ENCODE measurements at regions not wholly inside any gene's neighbourhood (a gene's known extent, or its start where the extent isn't known, plus 50 kb on each side); places are given as distances from the start of the nearest gene placed in this dataset.

DNA sequence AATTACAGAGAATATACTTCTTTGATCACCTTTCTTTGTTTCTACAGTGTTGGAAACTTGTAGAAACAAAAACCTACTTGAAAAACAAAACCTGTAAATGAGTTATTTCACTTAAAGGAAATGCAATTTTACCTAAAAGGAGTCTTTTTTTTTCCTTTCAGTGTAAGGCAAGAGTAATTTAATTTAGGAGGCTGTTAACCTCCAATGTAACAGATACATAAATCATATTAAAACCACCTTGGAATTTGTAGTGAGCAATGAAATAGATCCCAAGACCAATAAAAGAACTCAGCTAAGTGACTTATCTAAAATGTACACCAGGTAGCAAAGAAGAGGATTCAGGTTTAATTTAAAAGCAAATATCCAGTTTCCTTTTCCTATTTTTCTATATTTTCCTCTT is 524.8 kb downstream of the CSNK1G3 start:
- Mint-ChIP-seq H3K9me3 (ENCODE audit: low read depth, unreplicated experiment) (peaks cover 6% of the 10 kb centered on the region), H3K36me3 (ENCODE audit: insufficient read depth, unreplicated experiment) (no peaks in the 10 kb centered on the region), H3K4me1 (ENCODE audit: low read depth, unreplicated experiment) (no peaks in the 10 kb centered on the region), H3K27me3 (ENCODE audit: unreplicated experiment) (no peaks in the 10 kb centered on the region), H3K27ac (ENCODE audit: unreplicated experiment) (no peak overlapping the region), H3K4me3 (ENCODE audit: low read depth, unreplicated experiment) (no peak overlapping the region)
- CTCF ChIA-PET, result no interaction called here
- no TSS peak for BruUV-seq (replicated peaks)
- TF ChIP-seq CTCF (IDR thresholded peaks at IDR 0.05; ENCODE audit: unreplicated experiment), result no peak
- intact Hi-C loops (cut with micrococcal nuclease; ENCODE audit: unreplicated experiment), result no loop called here
- DNase-seq, result no peak

- intact Hi-C loops (cut with micrococcal nuclease; ENCODE audit: unreplicated experiment), result no loop called here
- no peak for TF ChIP-seq CTCF (IDR thresholded peaks at IDR 0.05; ENCODE audit: unreplicated experiment)
- H3K27me3 Mint-ChIP-seq (ENCODE audit: unreplicated experiment), result no peaks in the 10 kb centered on the region
- no peak for DNase-seq
- H3K9me3 Mint-ChIP-seq (ENCODE audit: low read depth, unreplicated experiment), result peaks cover 2% of the 10 kb centered on the region
- CTCF ChIA-PET, result no interaction called here
- no peak overlapping the region for H3K27ac Mint-ChIP-seq (ENCODE audit: unreplicated experiment)
- BruUV-seq (replicated peaks), result no TSS peak
- H3K4me3 Mint-ChIP-seq (ENCODE audit: low read depth, unreplicated experiment), result no peak overlapping the region
- H3K36me3 Mint-ChIP-seq (ENCODE audit: insufficient read depth, unreplicated experiment), result no peaks in the 10 kb centered on the region
- no peaks in the 10 kb centered on the region for H3K4me1 Mint-ChIP-seq (ENCODE audit: low read depth, unreplicated experiment)
Observed at GRCh38 chr5:124034963-124035362, 523.0 kb downstream of the CSNK1G3 start.

GRCh38 chr5:124034083-124034700 is 522.2 kb downstream of the CSNK1G3 start:
- Mint-ChIP-seq H3K27me3 (ENCODE audit: unreplicated experiment) (no peaks in the 10 kb centered on the region), H3K27ac (ENCODE audit: unreplicated experiment) (no peak overlapping the region), H3K4me3 (ENCODE audit: low read depth, unreplicated experiment) (no peak overlapping the region), H3K4me1 (ENCODE audit: low read depth, unreplicated experiment) (no peaks in the 10 kb centered on the region), H3K9me3 (ENCODE audit: low read depth, unreplicated experiment) (peaks cover 2% of the 10 kb centered on the region), H3K36me3 (ENCODE audit: insufficient read depth, unreplicated experiment) (no peaks in the 10 kb centered on the region)
- intact Hi-C loops (cut with micrococcal nuclease; ENCODE audit: unreplicated experiment), result no loop called here
- DNase-seq, result no peak
- BruUV-seq (replicated peaks), result no TSS peak
- TF ChIP-seq CTCF (IDR thresholded peaks at IDR 0.05; ENCODE audit: unreplicated experiment), result no peak
- CTCF ChIA-PET, result no interaction called here

DNA sequence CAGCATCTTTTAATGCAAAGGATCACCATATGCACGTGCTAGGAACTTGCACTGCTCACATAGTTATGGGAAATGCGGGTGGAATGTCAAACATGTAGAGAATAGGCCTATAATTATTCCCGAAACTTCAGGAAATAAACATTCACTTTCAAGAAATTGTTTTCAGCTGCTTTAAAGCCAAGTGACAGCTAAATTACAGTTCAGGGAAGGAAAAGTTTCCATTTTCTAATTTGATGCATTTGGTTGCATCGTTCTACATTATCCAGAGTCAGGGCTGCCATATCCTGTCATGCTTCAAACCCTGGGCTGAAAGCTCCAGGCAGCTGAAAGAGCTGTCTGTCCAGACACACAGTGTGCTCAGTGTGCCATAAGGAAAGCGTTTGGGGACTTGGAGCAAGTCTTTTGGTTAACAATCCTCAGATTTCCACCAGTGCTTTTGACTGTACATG is 518.1 kb downstream of the CSNK1G3 start:
- Mint-ChIP-seq H3K27ac (ENCODE audit: unreplicated experiment) (no peak overlapping the region), H3K27me3 (ENCODE audit: unreplicated experiment) (no peaks in the 10 kb centered on the region), H3K9me3 (ENCODE audit: low read depth, unreplicated experiment) (peaks cover 2% of the 10 kb centered on the region), H3K36me3 (ENCODE audit: insufficient read depth, unreplicated experiment) (no peaks in the 10 kb centered on the region), H3K4me3 (ENCODE audit: low read depth, unreplicated experiment) (no peak overlapping the region), H3K4me1 (ENCODE audit: low read depth, unreplicated experiment) (no peaks in the 10 kb centered on the region)
- BruUV-seq (replicated peaks), result no TSS peak
- no peak for TF ChIP-seq CTCF (IDR thresholded peaks at IDR 0.05; ENCODE audit: unreplicated experiment)
- no peak for DNase-seq
- intact Hi-C loops (cut with micrococcal nuclease; ENCODE audit: unreplicated experiment), result no loop called here
- CTCF ChIA-PET, result interaction anchor here (0.6 kb wide), 1 partner anchor 1805 kb away, joined by 4 read pairs; no protein-coding TSS in a partner anchor
